Esophagus mucosa (tissue), 1 donor: ENCODE measurements at regions not wholly inside any gene's neighbourhood (a gene's known extent, or its start where the extent isn't known, plus 50 kb on each side); places are given as distances from the start of the nearest gene placed in this dataset.
A peak's percentile ranks its signal among the peaks of the same experiment; 100 is the strongest.
"Not testable (repeated sequence)": the region's sequence is repeated elsewhere in the genome, so short reads cannot be mapped to it uniquely, and the experiment has no call there.

ENCODE experiments used
- ATAC-seq: fragments of 200-7000 bp; cut with Tn5 transposase; one replicate; pipeline ENCODE4 v1.9.1; 2020
- donor health status: DM: yes; HTN: yes; CAD: no.

DNA sequence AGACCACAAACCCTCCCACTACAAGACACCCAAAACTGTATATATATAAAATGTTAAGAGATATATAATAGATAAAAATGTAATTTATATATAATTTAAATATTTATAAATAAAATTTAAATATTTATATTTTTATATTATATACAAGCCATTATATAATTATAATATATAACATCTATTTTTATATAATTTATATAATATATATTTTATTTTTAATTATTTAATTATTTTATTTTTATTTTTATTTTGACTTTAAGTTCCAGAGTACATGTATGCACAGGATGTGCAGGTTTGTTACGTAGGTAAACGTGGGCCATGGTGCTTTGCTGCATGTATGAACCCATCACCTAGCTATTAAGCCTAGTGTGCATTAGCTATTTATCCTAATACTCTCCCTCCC is 1090.2 kb downstream of the NXPH1 start:
- no peak for ATAC-seq

GRCh38 chr7:9552431-9552830 is 1119.0 kb downstream of the NXPH1 start:
- ATAC-seq = not testable (repeated sequence)

DNA sequence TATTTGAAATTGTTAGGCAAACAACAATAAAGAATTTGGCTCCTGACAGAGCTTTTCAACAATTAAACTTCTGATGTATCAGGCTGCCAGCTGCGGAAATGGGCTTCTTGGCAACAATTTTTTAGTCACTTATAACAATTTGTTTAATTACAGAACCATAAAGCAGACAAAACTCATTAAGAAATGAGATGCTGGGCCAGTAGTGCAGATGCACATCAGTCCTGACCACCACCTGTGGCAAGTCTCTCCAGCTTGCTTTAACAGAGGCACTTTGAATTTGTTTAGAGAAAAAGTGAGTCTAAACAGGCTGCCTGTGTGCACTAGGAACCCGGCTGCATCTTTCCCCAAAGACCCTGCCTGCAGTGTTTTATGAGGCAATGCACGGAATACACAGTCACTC is 1124.4 kb downstream of the NXPH1 start:
- ATAC-seq = no peak

DNA sequence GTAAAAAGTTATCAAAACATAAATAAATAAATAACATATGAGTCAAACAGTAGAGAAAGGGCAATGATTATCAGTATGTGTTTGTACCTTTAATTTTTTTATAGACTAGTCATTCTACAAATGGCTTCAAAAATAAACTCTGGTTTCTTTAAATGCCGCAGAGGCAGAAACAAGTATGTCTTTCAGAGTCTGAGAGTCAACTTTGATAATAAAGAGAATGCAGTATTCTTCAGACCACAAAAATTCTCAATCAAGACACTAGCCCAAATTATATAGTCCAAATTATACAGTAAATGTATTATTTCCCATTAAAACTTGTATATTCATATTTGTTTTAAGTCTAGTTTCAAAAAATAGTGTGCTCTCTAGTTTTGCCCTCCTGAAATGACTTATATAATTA is 1142.3 kb downstream of the NXPH1 start:
- no peak for ATAC-seq

GRCh38 chr7:9582824-9583223 is 1149.4 kb downstream of the NXPH1 start:
- no peak for ATAC-seq

DNA sequence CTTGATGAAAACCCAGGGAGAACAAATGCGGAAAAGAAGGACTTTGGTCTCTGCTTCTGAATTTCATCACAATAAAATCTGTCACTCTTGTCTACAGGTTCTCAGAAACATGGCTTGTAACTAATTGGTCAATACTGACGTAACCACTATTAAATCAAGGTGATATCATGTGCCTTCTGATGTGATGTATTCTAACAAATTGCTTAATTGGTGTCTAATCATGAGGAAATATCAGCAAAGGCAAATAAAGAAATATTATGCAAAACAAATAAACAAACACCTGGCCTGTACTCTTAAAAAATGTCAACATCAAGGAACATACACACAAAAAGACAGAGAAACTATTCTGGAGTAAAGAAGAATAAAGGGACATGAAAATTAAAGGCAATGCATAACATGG is 1165.0 kb downstream of the NXPH1 start:
- no peak for ATAC-seq

DNA sequence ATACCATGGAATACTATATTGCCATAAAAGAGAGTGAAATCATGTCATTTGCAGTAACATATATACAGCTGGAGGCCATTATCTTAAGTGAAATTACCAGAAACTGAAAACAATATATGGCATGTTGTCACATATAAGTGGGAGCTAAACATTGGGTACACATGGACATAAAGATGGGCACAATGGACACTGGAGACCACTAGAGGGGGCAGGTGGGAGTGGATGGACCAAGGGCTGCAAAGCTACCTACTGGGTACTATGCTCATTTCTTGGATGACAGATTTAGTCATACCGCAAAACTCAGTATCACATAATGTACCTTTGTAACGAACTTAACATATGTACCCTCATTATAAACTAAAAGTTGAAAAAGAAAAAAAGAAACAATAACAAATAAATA is 1167.6 kb downstream of the NXPH1 start:
- ATAC-seq = no peak

GRCh38 chr7:9603291-9603690 is 1169.9 kb downstream of the NXPH1 start:
- no peak for ATAC-seq

DNA sequence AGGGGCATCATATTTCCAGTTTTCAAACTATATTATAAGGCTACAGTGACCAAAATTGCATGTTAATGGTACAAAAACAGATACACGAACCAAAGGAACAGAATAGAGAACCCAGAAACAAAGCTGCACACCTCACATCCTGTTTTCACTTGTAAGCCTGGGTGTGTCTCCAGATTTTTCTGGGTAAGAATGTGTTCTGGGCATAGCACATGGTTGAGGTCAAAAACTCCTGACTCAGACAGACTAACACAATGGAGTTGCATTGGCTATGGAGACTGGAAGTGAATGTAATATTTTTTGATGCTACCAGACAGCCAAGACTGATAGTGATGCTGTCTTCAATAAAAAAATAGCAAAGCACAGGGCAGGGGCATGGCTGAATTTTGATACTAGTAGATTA is 1175.2 kb downstream of the NXPH1 start:
- no peak for ATAC-seq

DNA sequence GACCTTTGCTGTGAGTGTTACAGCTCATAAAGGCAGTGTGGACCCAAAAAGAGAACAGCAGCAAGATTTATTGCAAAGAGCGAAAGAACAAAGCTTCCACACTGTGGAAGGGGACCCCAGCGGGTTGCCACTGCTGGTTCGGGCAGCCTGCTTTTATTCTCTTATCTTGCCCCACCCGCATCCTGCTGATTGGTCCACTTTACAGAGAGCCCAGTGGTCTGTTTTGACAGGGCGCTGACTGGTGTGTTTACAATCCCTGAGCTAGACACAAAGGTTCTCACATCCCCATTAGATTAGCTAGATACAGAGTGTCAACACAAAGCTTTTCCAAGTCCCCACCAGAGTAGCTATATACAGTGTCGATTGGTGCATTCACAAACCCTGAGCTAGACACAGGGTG is 1187.5 kb downstream of the NXPH1 start:
- not testable (repeated sequence) for ATAC-seq

GRCh38 chr7:9621306-9621902 is 1188.0 kb downstream of the NXPH1 start:
- ATAC-seq = not testable (repeated sequence)

GRCh38 chr7:9621927-9622326 is 1188.5 kb downstream of the NXPH1 start:
- no peak for ATAC-seq

- no peak for ATAC-seq
These were observed 1192.5 kb downstream of the NXPH1 start for GRCh38 chr7:9625953-9626352.

DNA sequence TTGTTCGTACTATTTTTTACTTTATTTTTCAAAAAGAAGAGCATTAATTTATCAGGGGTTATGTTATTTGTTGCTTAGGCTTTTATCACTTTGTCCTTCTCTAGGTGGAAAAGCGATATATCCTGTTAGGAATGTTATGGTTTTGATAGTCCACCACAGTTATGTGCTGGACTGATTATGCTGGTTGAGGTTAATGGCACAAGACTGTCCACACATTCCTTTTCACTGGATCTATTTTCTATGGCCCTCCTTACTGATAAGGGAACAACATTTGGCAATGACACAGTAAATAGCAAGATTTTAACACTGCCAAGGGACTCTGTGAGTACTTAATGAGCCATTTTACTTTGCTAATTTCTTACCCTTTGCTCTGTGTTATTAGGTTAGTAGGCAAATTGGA is 1212.3 kb downstream of the NXPH1 start:
- ATAC-seq = no peak

DNA sequence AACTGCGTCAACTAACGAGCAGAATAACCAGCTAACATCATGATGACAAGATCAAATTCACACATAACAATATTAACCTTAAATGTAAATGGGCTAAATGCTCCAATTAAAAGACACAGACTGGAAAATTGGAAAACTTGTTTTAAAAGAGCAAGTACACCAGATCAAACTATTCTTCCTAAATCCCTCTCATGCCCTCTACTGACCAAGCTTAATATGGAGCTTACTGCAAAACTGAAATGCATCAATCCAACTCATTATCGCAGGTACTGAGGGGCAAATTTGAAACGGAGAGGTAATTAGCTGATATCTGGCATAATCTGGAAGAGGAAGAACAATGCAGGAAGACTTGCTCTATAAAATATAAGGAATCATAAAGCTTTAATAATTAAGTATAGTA is 1223.8 kb downstream of the NXPH1 start:
- no peak for ATAC-seq

- no peak for ATAC-seq
These were observed 1238.8 kb downstream of the NXPH1 start for GRCh38 chr7:9671979-9672917.

DNA sequence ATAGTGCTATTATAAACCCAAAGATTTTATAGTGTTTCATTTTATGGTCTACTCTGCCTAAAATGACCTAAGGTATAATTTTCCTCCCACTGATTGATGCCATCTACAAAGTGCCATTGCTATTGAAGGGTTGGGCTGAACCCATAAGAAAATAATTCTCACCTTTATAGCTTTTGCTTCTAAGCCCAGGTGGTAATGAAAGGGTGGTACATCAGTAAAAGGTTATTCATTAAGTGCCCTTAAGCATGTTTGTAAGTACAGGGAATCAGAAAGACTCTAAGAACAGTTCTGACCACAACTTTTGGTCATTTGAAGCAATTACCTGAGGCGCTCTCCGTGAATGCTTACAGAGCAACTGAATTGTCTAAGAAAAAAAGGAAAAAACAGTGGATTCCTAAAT is 1247.3 kb downstream of the NXPH1 start:
- ATAC-seq = no peak

DNA sequence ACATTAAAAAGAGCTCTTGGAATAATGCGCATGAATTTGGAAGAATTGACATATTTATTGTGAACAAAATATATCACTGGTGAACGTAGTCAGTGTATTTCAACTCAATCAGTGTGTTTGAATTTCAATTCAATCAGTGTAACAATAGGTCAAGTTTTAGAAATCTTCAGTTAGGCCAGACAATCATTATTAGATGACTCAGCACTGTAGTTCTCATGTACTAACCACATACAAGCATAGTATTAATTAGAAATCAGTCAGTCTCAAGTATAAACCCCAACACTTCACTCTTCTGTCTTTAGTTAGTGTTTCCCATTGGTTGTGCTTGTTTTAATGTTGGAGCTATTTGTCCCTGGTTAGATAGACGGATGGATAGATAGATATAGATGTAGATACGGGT is 1247.9 kb downstream of the NXPH1 start:
- ATAC-seq = no peak

DNA sequence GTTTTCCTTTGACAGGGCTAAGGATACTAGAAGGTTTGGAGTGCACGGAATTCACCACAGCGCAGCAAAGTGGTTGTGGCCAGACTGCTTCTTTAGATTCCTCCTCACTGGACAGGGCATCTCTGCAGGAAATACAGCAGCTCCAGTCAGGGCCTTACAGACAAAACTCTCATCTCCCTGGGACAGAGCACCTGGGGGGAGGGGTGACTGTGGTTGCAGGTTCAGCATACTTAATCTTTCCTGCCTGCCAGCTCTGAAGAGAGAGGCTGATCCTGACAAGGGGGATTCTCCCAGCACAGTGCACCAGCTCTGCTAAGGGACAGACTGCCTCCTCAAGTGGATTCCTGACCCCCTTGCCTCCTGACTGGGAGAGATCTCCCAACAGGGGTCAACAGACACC is 1257.9 kb downstream of the NXPH1 start:
- no peak for ATAC-seq

DNA sequence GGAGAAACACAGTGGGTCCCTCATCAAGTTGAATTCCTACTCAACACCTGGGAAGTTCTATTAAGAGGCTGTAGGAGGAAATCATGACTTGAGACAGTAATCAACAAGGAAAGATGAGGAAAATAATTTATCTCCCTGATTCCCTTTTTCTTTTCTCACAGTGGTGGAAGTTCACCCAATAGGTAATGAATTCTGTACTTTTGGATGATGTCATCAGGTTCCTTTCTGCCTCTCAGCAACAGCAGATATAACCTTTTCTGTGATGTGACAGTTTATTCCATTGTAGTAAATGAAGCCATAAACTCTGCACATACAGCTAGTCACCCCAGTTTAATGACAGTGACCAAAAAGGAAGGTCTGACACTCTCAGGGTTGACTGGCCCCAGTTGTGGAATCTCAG is 1265.0 kb downstream of the NXPH1 start:
- ATAC-seq = no peak

DNA sequence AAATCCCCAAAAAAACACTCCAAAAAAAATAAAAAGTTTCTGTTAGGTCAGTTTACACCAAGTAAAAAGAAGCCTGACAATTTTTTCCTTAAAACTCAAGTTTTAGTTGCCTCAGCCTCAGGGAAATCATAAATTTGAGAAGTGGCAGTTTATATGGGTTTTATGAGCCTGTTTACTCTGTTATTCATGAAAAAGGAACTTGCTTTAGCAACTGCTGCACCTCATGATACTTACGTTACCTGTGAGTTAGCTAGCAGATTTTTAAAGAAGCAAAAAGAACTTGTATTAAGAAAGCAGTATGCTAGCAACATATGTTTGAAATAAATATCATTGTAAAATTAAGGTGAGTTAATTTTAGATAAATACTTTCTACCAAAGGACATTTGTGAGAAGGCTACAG is 1264.5 kb upstream of the PHF14 start:
- ATAC-seq = no peak

DNA sequence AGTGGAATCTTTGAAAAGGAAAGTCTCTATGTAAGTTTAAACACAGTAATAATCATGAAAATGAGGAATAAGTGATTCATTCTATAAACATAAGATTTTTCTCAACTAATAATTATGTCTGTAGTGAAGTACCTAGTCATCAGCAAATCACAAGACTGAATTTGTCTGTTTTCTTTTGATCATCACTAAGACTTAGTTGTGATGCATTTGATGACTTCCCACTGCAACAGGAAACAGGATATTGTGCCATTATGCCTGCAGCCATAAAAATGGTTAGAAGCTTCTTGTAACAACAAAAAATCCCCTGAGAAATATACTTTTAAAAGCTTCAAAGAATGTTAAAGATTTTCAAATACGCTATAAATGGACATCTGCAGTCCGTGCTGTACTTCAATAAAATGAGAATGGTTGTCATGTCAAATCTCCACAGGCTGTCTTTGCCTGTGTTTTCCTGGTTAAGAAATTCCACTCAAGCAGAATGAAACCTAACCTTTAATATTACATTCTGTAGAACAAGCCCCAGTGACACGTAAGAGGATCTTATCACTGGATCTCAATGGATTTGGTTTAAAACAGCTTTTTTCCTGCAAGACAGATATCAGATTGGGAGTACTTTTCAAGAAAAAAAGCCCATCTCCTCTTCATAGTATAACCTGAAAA is 1262.3 kb upstream of the PHF14 start:
- ATAC-seq = no peak

GRCh38 chr7:9718071-9718661 is 1255.5 kb upstream of the PHF14 start:
- ATAC-seq = peak; percentile 37
